ENCODE measurements at regions not wholly inside any gene's neighbourhood (a gene's known extent, or its start where the extent isn't known, plus 50 kb on each side); places are given as distances from the start of the nearest gene placed in this dataset.

- no peak for ATAC-seq
Observed at GRCh38 chr1:103854279-103854678, 104.6 kb downstream of the AMY1C start.

- ATAC-seq: no peak
Observed at GRCh38 chr1:103859721-103860120, 110.0 kb downstream of the AMY1C start.

GRCh38 chr1:103898576-103899345, 149.1 kb downstream of the AMY1C start:
- ATAC-seq: no peak

- no peak for ATAC-seq
Observed at GRCh38 chr1:103900005-103900404, 150.3 kb downstream of the AMY1C start.

- no peak for ATAC-seq
Observed at GRCh38 chr1:103901072-103901471, 151.4 kb downstream of the AMY1C start.

- ATAC-seq: no peak
Observed at GRCh38 chr1:103905363-103905762, 155.7 kb downstream of the AMY1C start.

GRCh38 chr1:103911450-103911849, 161.8 kb downstream of the AMY1C start:
- no peak for ATAC-seq

GRCh38 chr1:103917795-103918194, 168.1 kb downstream of the AMY1C start:
- ATAC-seq: no peak

GRCh38 chr1:103931891-103932290, 182.2 kb downstream of the AMY1C start:
- no peak for ATAC-seq

GRCh38 chr1:103937763-103938357, 188.2 kb downstream of the AMY1C start:
- no peak for ATAC-seq

- ATAC-seq: no peak
Observed at GRCh38 chr1:103941086-103941485, 191.4 kb downstream of the AMY1C start.

GRCh38 chr1:103942029-103942428, 192.3 kb downstream of the AMY1C start:
- no peak for ATAC-seq

GRCh38 chr1:103945774-103946173, 196.1 kb downstream of the AMY1C start:
- no peak for ATAC-seq

- no peak for ATAC-seq
Observed at GRCh38 chr1:103948526-103948925, 198.8 kb downstream of the AMY1C start.

- ATAC-seq: no peak
Observed at GRCh38 chr1:103949779-103950178, 200.1 kb downstream of the AMY1C start.

- ATAC-seq: no peak
Observed at GRCh38 chr1:103953386-103953785, 203.7 kb downstream of the AMY1C start.

- ATAC-seq: no peak
Observed at GRCh38 chr1:103958699-103959098, 209.0 kb downstream of the AMY1C start.

- no peak for ATAC-seq
Observed at GRCh38 chr1:103959565-103959964, 209.9 kb downstream of the AMY1C start.

GRCh38 chr1:103960045-103960444, 210.3 kb downstream of the AMY1C start:
- ATAC-seq: no peak

GRCh38 chr1:103960710-103961109, 211.0 kb downstream of the AMY1C start:
- ATAC-seq: no peak

GRCh38 chr1:103986792-103987191, 237.1 kb downstream of the AMY1C start:
- ATAC-seq: no peak

- no peak for ATAC-seq
Observed at GRCh38 chr1:103997631-103998030, 247.9 kb downstream of the AMY1C start.

GRCh38 chr1:104018922-104019674, 269.4 kb downstream of the AMY1C start:
- no peak for ATAC-seq

- no peak for ATAC-seq
Observed at GRCh38 chr1:104019675-104020049, 270.0 kb downstream of the AMY1C start.
